ENCODE measurements at regions not wholly inside any gene's neighbourhood (a gene's known extent, or its start where the extent isn't known, plus 50 kb on each side); places are given as distances from the start of the nearest gene placed in this dataset.

- DNase-seq (ENCODE audit: low spot score): no peak
- peaks cover 3% of the 10 kb centered on the region; the same call in 1 of the 2 replicates for H3K36me3 Mint-ChIP-seq
- no peak overlapping the region for H3K4me3 Mint-ChIP-seq
- CTCF ChIA-PET: interaction anchor here (0.9 kb wide), 1 partner anchor 209 kb away, joined by 3 read pairs; no protein-coding TSS in a partner anchor
- POLR2A ChIA-PET: no interaction called here
- peaks cover 23% of the 10 kb centered on the region for H3K9me3 Mint-ChIP-seq
- no peak for TF ChIP-seq KAT7 (CRISPR knock-in tag; IDR thresholded peaks at IDR 0.05; ENCODE audit: borderline replicate concordance)
- TF ChIP-seq ZBTB43 (CRISPR knock-in tag; IDR thresholded peaks at IDR 0.05): no peak
- TF ChIP-seq SOX15 (CRISPR knock-in tag; IDR thresholded peaks at IDR 0.05): no peak
- TF ChIP-seq E2F1 (CRISPR knock-in tag; IDR thresholded peaks at IDR 0.05): no peak
- ATAC-seq: no peak
- H3K27me3 Mint-ChIP-seq (ENCODE audit: low read depth): no peaks in the 10 kb centered on the region
- peaks cover 11% of the 10 kb centered on the region for H3K4me1 Mint-ChIP-seq
- H3K27ac Mint-ChIP-seq: no peak overlapping the region
Measured at GRCh38 chr2:67524213-67524612, 127.1 kb downstream of the ETAA1 start.

- Mint-ChIP-seq H3K27me3 (ENCODE audit: low read depth) (no peaks in the 10 kb centered on the region), H3K4me1 (peaks cover 11% of the 10 kb centered on the region), H3K4me3 (no peak overlapping the region), H3K9me3 (peaks cover 23% of the 10 kb centered on the region), H3K36me3 (peaks cover 3% of the 10 kb centered on the region; the same call in 1 of the 2 replicates), H3K27ac (no peak overlapping the region)
- DNase-seq (ENCODE audit: low spot score): no peak
- no peak for ATAC-seq
- POLR2A ChIA-PET: no interaction called here
- TF ChIP-seq ATF1 (CRISPR knock-in tag; IDR thresholded peaks at IDR 0.05): no peak
- TF ChIP-seq CREM (CRISPR knock-in tag; IDR thresholded peaks at IDR 0.05): no peak
- TF ChIP-seq TEAD4 (CRISPR knock-in tag; IDR thresholded peaks at IDR 0.05): no peak
- no peak for TF ChIP-seq NFYB (CRISPR knock-in tag; conservative IDR thresholded peaks at IDR 0.05; ENCODE audit: low read depth)
- TF ChIP-seq SMAD4 (CRISPR knock-in tag; IDR thresholded peaks at IDR 0.05): no peak
- TF ChIP-seq ZNF138 (CRISPR knock-in tag; conservative IDR thresholded peaks at IDR 0.05): no peak
- TF ChIP-seq ZNF396 (CRISPR knock-in tag; IDR thresholded peaks at IDR 0.05; ENCODE audit: borderline replicate concordance): no peak
- TF ChIP-seq PREB (CRISPR knock-in tag; IDR thresholded peaks at IDR 0.05; ENCODE audit: borderline replicate concordance): no peak
- TF ChIP-seq ZNF232 (CRISPR knock-in tag; IDR thresholded peaks at IDR 0.05): no peak
- TF ChIP-seq TP53 (CRISPR knock-in tag; IDR thresholded peaks at IDR 0.05): no peak
- TF ChIP-seq SP1 (CRISPR knock-in tag; conservative IDR thresholded peaks at IDR 0.05): no peak
- TF ChIP-seq EMX1 (CRISPR knock-in tag; IDR thresholded peaks at IDR 0.05): no peak
- no peak for TF ChIP-seq ZNF423 (CRISPR knock-in tag; IDR thresholded peaks at IDR 0.05)
- TF ChIP-seq ZNF281 (CRISPR knock-in tag; IDR thresholded peaks at IDR 0.05): no peak
- TF ChIP-seq ELF4 (CRISPR knock-in tag; IDR thresholded peaks at IDR 0.05; ENCODE audit: low read depth): no peak
- TF ChIP-seq ZBTB43 (CRISPR knock-in tag; IDR thresholded peaks at IDR 0.05): no peak
- TF ChIP-seq RELA (CRISPR knock-in tag; IDR thresholded peaks at IDR 0.05; ENCODE audit: borderline replicate concordance): no peak
- no peak for TF ChIP-seq GABPB1 (CRISPR knock-in tag; IDR thresholded peaks at IDR 0.05)
- TF ChIP-seq NR3C1 (CRISPR knock-in tag; conservative IDR thresholded peaks at IDR 0.05; ENCODE audit: low read depth): no peak
- TF ChIP-seq ATF2 (CRISPR knock-in tag; IDR thresholded peaks at IDR 0.05; ENCODE audit: borderline replicate concordance, low read depth): no peak
- CTCF ChIA-PET: no interaction called here
Measured at GRCh38 chr2:67524777-67525176, 127.6 kb downstream of the ETAA1 start.
